Stimulated activated CD8-positive, alpha-beta memory T cell treated with anti-CD3 and anti-CD28 coated beads, Interleukin-4, amount 100 ng/mL, for 24 hours (primary cell): ENCODE measurements at regions not wholly inside any gene's neighbourhood (a gene's known extent, or its start where the extent isn't known, plus 50 kb on each side); places are given as distances from the start of the nearest gene placed in this dataset.

ENCODE experiments used
- DNase-seq: peaks from one replicate; pipeline ENCODE4 v3.0.0-alpha.2; 2020; ENCODE audit warnings: low read depth

DNA sequence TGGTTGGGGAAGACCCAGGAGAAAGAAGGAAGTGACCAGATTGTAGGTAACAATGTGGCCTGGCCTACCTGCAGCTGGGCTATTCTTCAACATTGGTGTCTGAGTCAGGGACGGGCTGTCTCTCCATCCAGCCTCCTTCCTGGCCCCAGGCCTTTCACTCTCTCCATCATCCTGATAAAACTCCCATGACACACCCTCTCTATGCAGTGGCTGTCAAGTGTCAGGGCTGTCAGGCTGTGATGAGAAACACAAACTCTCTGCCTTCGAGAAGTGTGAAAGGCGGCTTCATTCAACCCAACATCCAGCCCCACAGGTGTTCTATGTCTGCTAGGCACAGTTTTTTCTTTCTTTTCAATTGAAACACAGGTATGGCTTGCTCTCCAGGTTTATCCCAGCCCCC, 153.3 kb upstream of the VSTM2B start:
- no peak for DNase-seq

DNA sequence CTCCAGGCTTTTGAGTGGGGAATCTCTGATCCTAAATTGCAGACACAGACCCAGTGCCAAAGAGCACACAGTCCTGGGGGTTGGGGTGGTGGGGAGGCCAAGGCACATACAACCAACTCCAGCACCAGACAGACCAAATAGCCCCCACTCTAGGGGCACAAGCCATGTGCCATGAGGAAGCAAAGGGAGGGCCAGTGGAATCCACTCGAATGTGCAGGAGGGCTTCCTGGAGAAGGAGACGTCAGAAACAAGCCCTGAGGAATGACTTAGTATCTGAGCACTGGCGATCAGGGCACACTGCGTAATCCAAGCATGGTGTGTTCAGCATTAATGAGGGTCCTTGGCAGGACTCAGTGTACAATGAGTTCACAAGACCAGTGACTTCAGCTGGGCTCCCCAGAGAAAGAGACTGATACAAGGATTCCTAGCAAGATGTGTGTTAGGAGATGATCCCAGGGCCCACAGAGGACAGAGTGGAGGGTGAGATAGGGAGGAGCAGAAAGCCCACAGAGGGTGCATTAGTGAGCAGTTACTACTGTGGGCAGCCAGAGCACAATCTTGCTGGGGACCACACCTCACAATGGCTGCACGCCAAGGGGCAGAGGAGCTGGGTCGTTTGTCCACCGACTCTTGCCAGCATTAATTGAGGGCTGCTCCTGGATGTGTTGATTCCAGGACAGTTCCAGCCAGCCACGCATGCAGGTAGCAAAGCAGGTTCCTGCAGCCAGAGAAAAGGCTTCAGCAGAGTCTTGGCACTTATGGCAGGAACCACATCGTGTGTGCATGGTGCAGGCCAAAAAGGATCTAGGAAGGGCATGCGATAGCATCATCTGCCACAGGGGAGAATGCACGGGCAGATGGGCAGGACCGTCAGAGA, 152.6 kb upstream of the VSTM2B start:
- no peak for DNase-seq

DNA sequence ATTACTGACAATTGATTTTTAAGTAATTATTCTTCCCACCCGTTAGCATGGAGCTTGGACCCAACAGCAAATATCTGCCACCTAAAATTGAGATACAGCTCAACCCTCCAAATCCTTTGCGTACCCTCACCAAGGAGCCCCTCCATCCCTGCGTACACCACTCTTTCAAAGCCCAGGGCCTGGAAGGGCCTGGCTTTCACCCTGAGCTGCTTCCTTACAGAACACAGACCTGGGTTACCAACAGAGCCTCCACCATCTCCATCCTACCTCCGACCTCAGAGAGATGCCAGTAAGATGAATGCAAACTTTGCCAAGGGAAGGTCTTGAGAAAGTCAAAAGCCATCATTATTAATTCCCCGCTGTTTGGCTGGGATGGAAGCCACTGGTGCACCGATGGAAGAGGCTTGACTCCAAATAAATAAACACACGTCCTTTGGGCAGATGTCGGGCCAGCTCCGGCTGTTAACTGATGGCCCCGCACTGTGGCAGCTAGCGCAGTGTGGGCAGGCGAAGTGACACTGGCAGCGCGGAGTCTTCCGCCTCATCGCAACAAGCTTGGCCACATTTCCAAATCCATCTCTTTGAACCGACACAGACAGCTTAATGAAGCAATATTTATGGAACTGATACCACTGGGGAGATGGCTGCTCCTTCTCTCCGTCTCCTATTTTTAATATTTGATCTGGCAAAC, 150.2 kb upstream of the VSTM2B start:
- no peak for DNase-seq

DNA sequence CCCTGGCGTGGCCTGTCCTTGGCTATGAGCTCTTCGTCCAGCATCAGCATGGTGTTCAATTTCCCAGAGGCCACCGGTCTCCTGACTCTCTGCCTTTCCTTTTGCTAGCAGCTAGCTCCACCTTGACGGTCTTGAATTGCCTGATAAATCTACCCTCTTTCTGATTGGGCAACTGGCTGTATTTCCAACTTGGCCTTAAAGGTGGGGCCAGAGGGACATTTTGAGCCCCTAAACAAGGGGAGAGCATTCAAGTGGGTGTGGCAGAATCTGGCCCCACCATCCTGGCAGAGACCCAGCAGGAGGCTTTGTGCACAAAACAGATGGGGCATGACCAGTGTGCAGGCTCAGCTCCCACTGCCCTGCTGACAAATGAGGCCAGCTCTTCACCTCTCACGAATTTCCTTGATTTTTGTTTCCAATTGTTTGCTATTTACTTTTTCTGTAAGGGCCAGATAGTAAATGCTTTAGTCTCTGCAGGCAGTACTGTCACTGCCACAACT, 148.9 kb upstream of the VSTM2B start:
- no peak for DNase-seq

DNA sequence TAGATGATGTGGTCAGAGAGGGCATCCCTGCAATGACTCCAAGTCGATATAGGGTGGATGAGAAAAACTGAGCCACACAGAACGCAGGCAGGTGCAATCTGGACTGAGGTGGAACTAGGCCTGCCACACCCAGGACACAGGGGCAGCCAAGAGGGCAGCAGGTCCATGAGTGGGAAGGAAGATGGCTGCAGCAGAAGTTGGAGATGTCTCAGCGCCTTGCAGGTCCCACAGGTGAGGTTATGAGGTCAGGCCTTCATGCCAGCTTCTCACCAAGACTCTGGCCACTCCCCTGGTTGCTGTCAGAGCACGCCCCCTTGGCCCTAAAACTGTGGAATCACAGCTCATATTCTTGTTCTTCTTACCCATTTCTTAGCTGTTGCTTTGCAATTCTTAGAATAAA, 147.7 kb upstream of the VSTM2B start:
- no peak for DNase-seq

DNA sequence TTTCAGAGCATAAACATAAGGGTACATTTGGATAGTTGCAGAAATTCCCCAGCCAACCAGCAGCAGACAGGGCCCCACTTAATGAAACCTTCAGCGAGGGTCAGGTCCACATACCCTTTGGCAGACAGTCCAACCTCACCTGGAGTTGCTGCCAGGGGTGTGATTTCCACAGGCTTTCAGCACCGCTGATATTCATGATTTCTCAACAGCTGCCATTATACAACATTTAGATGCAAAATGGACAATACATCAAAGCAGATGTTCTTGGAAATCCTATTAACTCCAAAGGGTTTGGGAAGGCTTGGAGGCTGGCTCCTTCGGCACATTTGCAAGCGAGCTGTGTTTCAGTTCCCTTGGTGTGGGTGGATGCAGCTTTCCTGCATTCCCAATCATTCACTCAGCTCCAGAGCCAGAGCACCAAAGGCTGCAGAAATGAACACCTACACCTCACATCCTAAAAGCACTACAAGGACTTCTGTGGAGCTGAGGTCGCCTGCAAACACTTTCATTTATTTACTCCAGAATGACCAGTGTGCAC, 147.2 kb upstream of the VSTM2B start:
- no peak for DNase-seq

DNA sequence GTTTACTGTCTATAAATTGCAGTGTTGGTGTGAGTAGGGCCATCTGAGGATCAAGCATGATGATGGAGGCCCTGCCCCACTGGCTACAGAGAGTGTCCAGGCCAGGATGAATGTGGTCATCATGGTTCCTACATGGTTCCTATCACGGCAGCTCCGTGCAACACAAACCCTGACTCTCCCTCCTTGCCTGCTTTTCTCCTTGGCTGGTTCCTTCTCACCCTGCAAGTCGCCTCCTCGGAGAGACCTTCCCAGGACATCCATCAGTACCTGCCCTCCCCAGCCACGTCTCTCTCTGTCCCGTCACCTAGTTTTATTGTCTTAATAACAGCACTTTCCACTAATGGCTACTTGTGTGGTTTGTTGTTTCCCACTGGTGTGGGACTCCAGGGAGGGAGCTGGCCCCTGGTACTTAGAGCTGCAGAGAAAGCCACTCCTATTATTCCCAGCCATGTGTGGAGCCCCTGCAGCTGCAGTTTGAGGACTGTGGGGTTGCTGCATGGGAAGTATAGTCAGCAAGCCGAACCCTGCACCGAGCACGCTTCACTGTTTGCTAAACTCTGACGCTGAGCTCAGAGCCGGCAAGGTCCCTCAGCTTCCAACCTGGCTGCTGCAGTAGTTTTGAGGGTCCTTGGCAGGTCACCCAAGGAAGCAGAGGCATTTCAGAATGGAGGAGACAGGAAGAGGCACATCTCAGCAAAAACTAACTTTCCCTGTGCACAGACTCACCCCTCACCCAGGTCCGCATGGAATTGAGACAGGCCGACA, 146.4 kb upstream of the VSTM2B start:
- no peak for DNase-seq

DNA sequence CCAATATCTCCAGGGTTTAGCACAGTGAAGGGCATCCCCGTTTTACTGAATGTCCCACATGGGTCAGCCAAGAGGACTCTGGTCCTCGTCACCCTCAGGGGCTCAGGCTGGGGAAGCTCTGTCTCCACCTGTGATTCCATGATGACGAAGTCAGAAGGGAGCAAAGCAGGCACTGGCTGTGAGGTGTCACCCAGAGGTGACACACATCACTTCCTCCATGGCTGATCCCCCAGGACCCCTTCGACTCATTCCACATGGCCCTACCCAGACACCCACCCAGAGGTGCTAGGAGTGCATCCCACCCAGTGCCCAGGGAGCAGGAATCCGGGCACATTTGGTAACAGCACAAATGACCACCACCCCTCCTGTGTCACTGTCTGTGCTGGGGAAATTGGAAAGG, 145.2 kb upstream of the VSTM2B start:
- no peak for DNase-seq

DNA sequence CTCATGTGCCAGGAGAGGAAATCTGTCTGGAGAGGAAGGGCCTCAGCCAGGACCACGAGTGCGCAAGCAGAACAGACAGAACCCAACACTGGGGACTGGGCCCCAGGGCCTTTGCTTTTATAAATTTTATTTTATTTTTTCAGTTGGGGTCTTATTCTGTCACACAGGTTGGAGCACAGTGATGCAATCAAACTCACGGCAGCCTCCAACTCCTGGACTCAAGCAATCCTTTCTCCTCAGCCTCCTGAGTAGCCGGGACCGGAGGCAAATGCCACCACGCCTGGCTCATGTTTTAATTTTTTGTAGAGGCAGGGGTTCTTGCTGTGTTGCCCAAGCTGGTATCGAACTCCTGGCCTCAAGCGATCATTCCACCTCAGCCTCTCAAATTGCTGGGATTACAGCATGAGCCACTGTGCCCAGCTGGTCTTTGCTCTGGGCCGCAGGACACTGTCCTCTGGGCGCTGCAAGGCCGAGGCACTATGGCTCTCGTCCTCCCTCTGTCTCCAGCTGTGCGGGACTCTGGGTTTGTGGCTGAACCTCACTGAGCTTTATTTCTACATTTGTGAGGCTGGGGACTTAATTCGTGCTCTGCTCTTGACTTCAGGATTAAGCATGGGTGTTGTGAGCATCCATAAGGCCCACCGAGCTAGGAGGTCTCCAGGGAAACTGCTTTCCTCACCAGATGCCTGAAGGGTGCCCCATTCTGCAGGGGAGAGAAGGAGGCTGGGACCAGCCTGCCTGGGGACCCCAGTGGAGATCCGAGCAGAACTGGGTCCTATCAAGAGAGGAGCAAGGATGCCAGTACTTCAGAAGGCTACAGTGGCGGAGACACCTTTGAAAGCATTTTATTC, 144.2 kb upstream of the VSTM2B start:
- DNase-seq: no peak

DNA sequence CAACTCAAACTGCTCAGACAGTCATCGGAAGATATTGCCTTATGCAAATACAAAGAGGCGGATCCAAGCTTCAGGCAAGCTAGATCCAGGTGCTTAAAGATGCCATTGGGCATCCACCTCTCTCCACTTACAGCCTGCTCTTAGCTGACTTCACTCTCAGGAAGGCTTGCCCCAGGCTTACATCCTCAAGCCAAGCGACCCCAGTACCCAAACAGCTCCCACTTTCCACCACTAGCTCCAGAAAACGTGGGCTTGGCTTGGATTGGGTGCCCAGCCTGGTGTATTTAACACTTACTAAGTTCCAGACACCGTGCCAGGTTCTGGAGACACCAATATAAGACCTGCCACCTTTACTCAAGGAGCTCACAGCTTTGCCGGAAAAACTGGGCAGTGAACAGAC, 142.1 kb upstream of the VSTM2B start:
- no peak for DNase-seq

DNA sequence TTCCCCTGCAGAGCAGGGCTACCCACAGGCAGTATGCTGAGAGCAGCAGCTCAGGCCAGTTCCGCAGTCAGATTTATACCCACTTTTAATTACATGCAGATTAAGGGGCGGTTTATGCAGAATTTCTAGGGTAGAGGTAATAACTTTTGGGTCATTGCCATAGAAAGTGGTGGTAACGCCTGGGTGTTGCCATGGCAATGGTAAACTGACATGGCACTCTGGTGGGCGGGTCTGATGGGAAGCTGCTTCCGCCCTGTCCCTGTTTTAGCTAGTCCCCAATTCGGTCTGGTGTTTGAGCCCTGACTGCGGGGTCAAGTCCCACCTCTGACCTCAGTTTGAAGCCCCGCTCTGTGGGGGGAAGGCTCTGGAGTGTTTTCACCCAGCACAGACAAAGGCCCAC, 141.1 kb upstream of the VSTM2B start:
- no peak for DNase-seq

DNA sequence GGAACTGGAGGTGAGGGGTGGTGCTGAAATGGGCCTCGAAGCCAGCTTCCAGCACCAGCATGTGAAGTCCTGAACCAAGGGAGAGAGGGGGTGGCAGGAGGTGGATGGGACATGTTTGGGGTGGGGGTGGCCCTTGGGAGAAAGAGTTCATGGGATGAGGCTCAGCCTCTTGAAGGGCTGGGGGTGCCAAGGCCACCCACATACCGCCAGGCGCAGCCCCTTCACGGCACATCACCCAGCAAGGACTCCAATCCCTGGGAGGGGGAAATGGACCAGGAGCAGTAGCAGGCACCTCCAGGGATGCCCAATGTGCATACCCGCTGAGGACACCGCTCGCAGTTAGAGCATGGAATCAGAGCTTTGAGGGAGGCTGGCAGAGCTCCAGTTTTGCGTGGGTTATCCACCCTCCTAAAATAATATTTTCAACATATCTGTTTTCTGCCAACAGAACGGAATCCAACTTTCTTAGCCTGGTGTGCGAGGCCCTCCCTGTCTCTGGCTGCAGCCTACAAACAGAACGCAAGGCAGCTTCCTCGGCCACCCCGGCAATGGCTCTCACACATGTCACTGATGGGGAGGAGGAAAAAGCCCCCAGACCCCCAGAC, 140.5 kb upstream of the VSTM2B start:
- DNase-seq: no peak

DNA sequence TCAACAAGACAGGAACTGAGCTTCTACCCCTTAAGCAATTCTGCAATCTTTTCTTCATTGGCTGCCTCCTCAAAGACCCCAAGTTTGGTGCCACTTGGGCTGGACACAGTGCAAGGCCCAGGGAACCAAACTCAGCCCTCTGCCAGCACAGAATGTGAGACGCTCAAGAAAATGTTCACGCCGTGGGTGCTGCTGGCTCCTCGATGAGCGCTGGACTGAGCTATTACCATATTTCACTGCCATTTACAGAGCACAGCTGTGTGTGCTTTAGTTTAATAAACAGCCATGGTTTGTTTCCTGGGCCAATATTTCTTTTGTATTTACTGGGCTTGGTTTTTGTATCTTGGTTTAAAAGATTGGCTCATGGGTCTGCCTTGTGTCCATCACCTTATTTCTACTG, 138.8 kb upstream of the VSTM2B start:
- no peak for DNase-seq

DNA sequence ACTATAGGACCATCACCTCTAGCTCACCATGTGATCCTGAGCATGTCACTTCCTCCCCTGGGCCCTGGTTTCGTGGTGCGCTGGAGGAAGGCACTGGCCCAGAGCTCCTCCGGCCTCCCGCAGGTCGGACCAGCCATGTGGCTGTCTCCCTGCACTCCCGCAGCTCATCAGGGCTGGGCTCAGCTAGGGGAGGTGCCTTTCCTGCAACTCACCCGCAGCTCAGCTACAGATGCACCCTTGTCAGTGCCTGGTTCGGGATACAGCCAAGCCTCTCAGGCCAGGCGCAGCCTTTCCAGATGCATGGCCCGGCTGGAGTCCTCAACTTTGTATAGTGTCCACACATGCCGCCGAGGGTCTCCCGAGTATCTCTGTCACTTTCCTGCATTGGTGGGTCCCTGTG, 138.2 kb upstream of the VSTM2B start:
- no peak for DNase-seq

DNA sequence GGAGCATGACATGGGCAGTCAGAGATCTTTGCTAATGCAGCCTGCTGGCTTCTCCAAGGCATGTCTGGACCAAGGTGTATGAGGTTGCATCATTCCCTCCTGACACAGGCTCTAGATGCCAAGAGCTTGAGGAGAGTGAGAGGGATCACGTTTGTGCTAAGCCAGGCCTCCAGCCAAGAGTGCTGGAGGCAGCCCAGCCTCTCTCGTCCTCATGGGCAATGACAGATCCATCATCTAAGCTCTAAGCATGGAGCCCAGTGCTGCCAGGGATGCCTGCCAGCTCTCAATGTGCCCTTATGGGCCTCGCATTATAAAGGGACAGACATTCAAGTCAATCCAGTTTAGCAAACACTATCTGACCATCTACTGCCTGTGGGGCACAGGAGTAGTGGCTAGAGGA, 136.3 kb upstream of the VSTM2B start:
- no peak for DNase-seq

DNA sequence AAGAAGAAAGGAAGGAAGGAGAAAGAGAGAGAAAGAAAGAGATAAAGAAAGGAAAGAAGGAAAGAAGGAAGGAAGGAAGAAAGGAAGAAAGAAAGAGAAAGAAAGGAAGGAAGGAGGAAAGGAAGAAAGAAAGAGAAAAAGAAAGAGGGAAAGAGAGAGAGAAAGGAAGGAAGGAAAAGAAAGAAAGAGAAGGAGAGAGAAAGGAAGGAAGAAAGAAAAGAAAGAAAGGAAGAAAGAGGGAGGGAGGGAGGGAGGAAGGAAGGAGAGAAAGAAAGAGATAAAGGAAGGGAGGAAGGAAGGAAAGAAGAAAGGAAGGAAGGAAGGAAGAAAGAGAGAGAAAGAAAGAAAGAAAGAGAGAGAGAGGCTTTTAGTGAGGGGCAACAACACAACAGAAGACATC, 135.1 kb upstream of the VSTM2B start:
- DNase-seq: no peak

DNA sequence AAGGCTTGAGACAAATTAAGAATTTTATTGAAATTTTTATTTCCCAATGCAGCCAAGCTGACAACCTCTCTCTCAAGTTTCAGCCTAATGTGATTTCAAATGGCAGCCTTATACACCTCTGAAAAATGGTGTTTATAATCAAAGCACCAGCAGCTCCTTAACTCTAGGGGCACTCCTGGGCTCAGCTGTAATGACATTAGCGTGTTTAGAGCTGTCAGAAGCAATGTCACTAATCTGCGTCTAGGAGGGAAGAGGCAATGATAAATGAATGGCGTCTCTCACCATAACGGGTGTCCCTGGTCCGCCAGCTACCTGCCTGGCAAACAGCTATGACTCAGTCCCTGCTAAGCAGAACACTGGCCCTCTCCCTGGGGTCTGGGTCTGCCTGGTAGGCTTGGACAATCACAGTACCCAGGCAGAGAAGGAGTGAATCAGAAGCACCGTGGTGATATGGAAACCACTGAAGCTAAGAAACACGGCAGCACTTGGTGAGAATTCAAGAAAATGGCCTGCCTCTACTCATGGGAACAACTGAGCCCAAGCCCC, 131.8 kb upstream of the VSTM2B start:
- DNase-seq: no peak

DNA sequence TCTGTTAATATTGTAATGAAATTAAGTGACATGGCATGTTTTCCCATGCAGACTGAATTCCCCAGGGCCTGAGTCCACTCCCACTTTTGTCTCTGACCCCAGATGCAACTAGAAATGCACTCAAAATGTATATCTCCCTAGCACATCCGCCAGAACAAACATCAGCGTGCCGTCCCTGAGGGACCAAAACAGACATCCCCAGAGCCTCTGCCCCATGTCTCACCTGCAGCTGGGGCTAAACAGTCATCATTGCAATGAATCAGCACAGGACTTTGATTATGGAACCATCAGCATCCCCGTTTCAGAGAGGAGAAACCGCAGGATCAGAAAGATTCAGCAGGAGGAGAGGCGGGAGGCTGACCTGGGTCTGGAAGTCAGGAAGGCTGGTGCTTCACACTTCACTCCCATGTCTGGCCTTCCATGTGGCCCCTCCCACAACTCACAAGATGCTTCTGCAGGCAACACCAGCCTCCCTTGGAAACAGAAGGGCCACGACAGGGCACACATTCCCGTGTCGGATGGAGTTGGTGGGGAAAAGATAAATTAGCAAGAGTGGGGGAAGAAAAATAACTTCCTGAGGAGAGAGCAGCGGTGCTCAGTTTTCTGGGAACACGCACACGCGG, 130.6 kb upstream of the VSTM2B start:
- no peak for DNase-seq

DNA sequence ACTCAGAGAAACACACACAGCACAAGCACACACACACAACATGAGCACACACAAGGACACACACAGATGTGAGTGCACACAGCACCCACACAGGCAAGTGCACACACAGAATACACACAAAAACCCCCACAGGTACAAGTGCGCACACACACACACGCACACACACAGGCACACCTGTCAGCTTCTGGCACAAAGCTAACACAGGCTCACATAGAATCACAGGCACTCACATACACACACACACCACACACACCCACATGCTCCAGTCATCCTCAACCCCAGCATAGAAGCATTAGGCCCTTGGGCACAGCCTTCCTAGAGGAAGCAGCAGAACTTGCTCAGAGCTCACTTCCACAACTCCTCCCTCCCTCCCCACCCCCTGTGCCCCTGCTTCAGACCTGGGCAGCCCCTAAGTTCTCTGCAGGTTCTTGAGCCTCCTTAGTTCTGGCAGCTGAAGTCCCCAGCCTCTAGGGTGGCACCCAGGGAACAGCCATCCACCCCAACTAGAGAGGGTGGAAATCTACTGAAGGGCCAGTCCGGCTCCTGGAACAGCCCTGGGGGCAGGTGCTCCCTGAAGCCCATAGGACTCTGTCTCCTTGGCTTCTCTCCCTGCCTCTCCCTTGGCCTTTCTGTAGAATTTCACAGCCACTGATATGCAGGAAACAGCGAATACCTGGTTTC, 129.9 kb upstream of the VSTM2B start:
- no peak for DNase-seq

DNA sequence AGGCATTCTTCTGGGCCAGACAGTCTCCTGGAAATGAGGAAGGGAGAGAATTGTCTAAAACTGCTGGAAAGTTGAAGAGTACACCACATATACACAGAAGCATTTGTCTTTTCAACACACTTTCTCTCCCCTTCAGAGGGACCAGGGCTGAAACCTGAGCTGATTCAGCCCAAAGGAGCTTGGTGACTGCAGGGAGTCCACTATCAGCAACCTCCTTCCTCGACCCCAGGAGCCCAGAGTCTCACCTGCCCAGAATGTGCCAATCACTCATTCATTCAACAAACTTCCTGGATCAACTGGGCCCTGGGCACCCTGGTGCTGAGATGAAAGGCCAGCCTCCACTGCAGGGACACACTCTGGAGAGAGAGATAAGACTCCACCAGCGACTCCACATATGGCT, 128.9 kb upstream of the VSTM2B start:
- DNase-seq: no peak
